NCI-H524 treated with DMSO at 0.1 percent for 48 hours (cell line): ENCODE measurements at regions not wholly inside any gene's neighbourhood (a gene's known extent, or its start where the extent isn't known, plus 50 kb on each side); places are given as distances from the start of the nearest gene placed in this dataset.
"Not testable (repeated sequence)": the region's sequence is repeated elsewhere in the genome, so short reads cannot be mapped to it uniquely, and the experiment has no call there.

Source experiments
- DNase-seq: peaks from one replicate; lab custom pipeline; 2025; lab: John Stamatoyannopoulos, UW

- no peak for DNase-seq
Observed at GRCh38 chr15:62270216-62270921, 105.3 kb upstream of the C2CD4B start.

- DNase-seq, result no peak
Observed at GRCh38 chr15:62272290-62272689, 107.2 kb upstream of the C2CD4B start.

- no peak for DNase-seq
Observed at GRCh38 chr15:62275831-62276230, 110.7 kb upstream of the C2CD4B start.

- no peak for DNase-seq
Observed at GRCh38 chr15:62277816-62278394, 112.8 kb upstream of the C2CD4B start.

GRCh38 chr15:62278534-62278933 is 113.4 kb upstream of the C2CD4B start:
- no peak for DNase-seq

GRCh38 chr15:62279041-62279440 is 114.0 kb upstream of the C2CD4B start:
- peak; percentile 59 for DNase-seq

GRCh38 chr15:62280625-62281024 is 115.5 kb upstream of the C2CD4B start:
- DNase-seq, result no peak

- DNase-seq, result not testable (repeated sequence)
Observed at GRCh38 chr15:62281801-62282200, 116.7 kb upstream of the C2CD4B start.

- no peak for DNase-seq
Observed at GRCh38 chr15:62287066-62287857, 122.2 kb upstream of the C2CD4B start.

- no peak for DNase-seq
Observed at GRCh38 chr15:62288361-62289017, 123.4 kb upstream of the C2CD4B start.

- no peak for DNase-seq
Observed at GRCh38 chr15:62291262-62291661, 126.2 kb upstream of the C2CD4B start.

GRCh38 chr15:62296756-62297507 is 131.8 kb upstream of the C2CD4B start:
- no peak for DNase-seq

GRCh38 chr15:62297522-62297921 is 132.4 kb upstream of the C2CD4B start:
- no peak for DNase-seq

GRCh38 chr15:62297933-62298332 is 132.8 kb upstream of the C2CD4B start:
- DNase-seq, result no peak

GRCh38 chr15:62298811-62299210 is 133.7 kb upstream of the C2CD4B start:
- DNase-seq, result no peak

- no peak for DNase-seq
Observed at GRCh38 chr15:62299541-62299940, 134.5 kb upstream of the C2CD4B start.

- no peak for DNase-seq
Observed at GRCh38 chr15:62301993-62302675, 137.0 kb upstream of the C2CD4B start.

GRCh38 chr15:62306851-62307504 is 141.9 kb upstream of the C2CD4B start:
- peak; percentile 36 for DNase-seq

GRCh38 chr15:62307551-62307950 is 142.5 kb upstream of the C2CD4B start:
- no peak for DNase-seq

GRCh38 chr15:62316413-62317060 is 151.5 kb upstream of the C2CD4B start:
- DNase-seq, result no peak
